ENCODE measurements at regions not wholly inside any gene's neighbourhood (a gene's known extent, or its start where the extent isn't known, plus 50 kb on each side); places are given as distances from the start of the nearest gene placed in this dataset.

DNA sequence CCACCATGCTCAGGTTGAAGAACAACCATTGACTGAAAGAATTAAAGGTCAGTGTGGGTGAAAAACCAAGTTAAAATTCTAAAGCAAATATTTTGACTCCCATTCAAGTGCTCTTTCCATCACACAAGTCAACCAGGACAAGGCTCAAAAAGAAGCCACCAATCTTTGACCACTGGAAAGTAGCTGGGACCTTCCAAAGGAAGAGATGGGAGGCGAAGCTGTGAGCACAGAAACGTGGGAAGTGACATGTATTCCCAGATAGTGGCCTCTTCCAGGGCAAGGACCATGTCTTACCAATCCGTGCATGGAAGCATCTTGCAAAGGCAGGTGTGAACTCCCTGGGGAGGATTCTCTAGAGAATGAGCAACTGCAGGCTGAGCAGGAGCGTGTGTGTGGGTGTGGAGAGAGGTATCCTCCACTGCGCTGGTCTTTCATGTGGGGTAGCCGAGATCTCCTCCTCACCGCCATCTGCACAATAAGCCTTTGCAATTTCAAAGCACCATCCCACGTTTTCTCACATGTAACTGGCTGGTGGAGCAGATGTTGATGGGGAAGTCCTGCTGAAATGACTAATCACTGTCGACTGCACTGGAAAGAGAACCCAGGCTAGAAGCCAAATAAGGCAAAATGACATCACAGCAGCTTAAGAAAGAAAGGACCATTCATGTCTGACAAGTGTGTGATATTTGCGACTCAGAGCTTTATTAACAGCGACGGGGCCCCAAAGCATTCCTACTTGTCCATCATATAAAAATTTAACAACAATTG is 189.4 kb upstream of the RREB1 start:
- no peak overlapping the region for H3K4me3 Mint-ChIP-seq
- peak; percentile 18 for DNase-seq

GRCh38 chr6:6919173-6919572 is 188.6 kb upstream of the RREB1 start:
- H3K27me3 Mint-ChIP-seq (ENCODE audit: insufficient read depth) = peaks cover 5% of the 10 kb centered on the region
- TF ChIP-seq CTCF (IDR thresholded peaks at IDR 0.05) = no peak

More for the DNA sequence above, 189.4 kb upstream of the RREB1 start:
- Mint-ChIP-seq H3K9me3 (no peaks in the 10 kb centered on the region; the same call in 1 of the 2 replicates), H3K27ac (no peak overlapping the region), H3K4me1 (ENCODE audit: low read depth) (peaks cover 8% of the 10 kb centered on the region; the same call in 1 of the 2 replicates), H3K27me3 (ENCODE audit: insufficient read depth) (peaks cover 5% of the 10 kb centered on the region), H3K36me3 (ENCODE audit: low read depth) (no peaks in the 10 kb centered on the region)
- TF ChIP-seq CTCF (IDR thresholded peaks at IDR 0.05) = no peak

DNA sequence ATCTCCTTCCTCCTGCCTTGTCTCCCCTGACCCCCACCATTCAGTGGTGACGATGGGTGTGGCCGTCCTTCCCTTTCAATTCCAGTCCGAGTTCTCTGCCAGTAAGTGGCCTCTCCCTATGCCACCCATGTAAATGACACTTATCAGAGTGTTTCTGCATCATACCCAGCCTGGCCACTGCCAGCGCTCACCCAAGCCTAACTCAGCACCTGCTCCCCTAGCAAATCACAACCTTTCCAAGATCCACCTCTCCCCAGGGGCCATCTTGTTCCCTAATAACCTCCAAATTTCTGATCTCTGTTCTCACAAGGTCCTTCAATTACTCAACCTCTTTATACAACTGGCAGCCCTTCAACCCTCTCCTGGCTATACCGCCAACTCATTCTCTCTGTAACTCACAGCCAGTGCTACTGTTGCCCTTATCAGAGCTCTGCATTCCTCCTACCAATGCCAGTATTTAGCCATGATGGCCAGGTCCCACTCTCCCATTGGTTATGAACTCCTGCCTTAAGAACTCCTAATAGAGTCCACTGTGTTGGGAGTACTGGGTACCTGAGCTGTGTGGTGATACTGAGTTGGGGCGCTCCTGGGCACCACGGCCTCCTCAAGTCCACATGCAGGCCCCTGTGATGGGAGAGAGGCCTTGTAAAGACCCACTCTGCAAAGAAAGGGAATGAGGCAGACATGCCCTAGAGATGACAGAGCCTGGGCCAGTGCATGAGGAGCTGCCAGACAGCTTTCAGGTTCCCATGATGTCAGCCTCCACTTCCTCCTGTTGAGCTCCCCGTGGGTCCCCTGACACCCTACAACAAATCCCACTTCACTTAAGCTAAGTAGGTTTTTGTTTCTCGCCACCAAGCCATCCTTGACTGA is 187.4 kb upstream of the RREB1 start:
- Mint-ChIP-seq H3K4me3 (no peak overlapping the region), H3K9me3 (no peaks in the 10 kb centered on the region; the same call in 1 of the 2 replicates), H3K4me1 (ENCODE audit: low read depth) (peaks cover 8% of the 10 kb centered on the region; the same call in 1 of the 2 replicates), H3K27me3 (ENCODE audit: insufficient read depth) (peaks cover 5% of the 10 kb centered on the region), H3K27ac (no peak overlapping the region), H3K36me3 (ENCODE audit: low read depth) (no peaks in the 10 kb centered on the region)
- no peak for TF ChIP-seq CTCF (IDR thresholded peaks at IDR 0.05)
- no peak for DNase-seq

More at GRCh38 chr6:6919173-6919572, 188.6 kb upstream of the RREB1 start:
- H3K9me3 Mint-ChIP-seq = no peaks in the 10 kb centered on the region; the same call in 1 of the 2 replicates
- H3K36me3 Mint-ChIP-seq (ENCODE audit: low read depth) = no peaks in the 10 kb centered on the region
- no peak for DNase-seq
- no peak overlapping the region for H3K27ac Mint-ChIP-seq
- no peak overlapping the region for H3K4me3 Mint-ChIP-seq
- H3K4me1 Mint-ChIP-seq (ENCODE audit: low read depth) = peaks cover 8% of the 10 kb centered on the region; the same call in 1 of the 2 replicates

GRCh38 chr6:6920987-6921313 is 186.8 kb upstream of the RREB1 start:
- peaks cover 5% of the 10 kb centered on the region; the same call in 1 of the 2 replicates for H3K4me1 Mint-ChIP-seq (ENCODE audit: low read depth)
- peaks cover 4% of the 10 kb centered on the region for H3K27me3 Mint-ChIP-seq (ENCODE audit: insufficient read depth)
- DNase-seq = no peak

More at GRCh38 chr6:6920987-6921313, 186.8 kb upstream of the RREB1 start:
- no peaks in the 10 kb centered on the region for H3K36me3 Mint-ChIP-seq (ENCODE audit: low read depth)
- no peak overlapping the region for H3K27ac Mint-ChIP-seq
- no peaks in the 10 kb centered on the region; the same call in 1 of the 2 replicates for H3K9me3 Mint-ChIP-seq
- TF ChIP-seq CTCF (IDR thresholded peaks at IDR 0.05) = no peak
- H3K4me3 Mint-ChIP-seq = no peak overlapping the region

Measured in HFFc6 (cell line).